SK-N-MC (cell line): ENCODE measurements at regions not wholly inside any gene's neighbourhood (a gene's known extent, or its start where the extent isn't known, plus 50 kb on each side); places are given as distances from the start of the nearest gene placed in this dataset.

Experiments used
- EZH2 ChIP-seq: fragments of 200-600 bp; sonication (generic); IDR thresholded peaks from one replicate; pipeline ENCODE4 v1.6.1; 2017; ENCODE audit warnings: antibody characterized with exemption
- POLR2AphosphoS5 ChIP-seq: IDR thresholded peaks from 2 replicates; pipeline ENCODE4 v1.6.1; 2012; ENCODE audit warnings: mild to moderate bottlenecking, low read depth, low read length, borderline replicate concordance

DNA sequence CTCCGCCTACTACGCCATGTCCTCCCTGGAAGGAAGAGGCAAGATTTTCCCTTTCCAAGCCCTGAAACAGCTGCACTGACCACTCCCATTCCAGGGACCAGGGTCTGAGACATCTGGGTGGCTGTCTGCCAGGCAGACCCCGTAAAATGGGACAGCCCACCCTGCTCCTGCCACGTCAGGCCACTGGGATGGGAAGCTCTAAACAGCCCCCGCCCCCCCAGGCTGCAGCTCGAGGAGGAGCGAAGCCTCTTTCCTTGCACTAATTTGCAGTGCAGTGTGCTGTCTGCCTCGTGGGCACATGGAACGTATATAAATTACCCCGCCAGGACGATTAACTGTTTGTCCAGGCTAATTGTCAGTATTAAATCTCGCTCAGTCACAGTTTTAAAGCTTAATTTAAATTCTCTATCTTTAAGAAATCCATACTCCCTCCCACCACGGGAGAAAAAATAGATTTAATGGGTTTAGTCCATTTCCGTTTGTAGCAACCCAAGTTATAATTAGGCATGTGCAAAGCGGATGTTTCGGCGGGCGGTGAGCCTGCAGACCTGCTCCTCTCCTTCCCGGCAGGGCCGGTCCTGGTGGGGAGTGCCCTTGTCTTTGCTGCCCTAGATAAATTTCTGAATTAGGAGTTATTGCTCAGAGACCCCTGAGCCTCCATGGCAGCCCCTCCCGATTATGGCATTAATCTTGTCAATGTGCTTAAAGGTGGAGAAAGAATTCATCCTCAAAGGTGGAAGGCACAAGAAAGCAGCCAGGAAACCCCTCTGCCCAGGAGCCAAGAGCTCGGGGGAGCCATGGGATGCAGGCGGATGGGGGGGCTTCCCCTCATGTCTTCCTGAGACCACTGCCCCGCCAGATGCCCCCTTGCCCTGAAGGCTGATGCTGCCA, 268.0 kb upstream of the TNRC6C start:
- TF ChIP-seq POLR2AphosphoS5 (no peak), EZH2 (no peak)
